IMR-90 (cell line): ENCODE measurements at regions not wholly inside any gene's neighbourhood (a gene's known extent, or its start where the extent isn't known, plus 50 kb on each side); places are given as distances from the start of the nearest gene placed in this dataset.

ENCODE experiments used
- BHLHE40 ChIP-seq: fragments of 150-350 bp; IDR thresholded peaks from 2 replicates; pipeline ENCODE4 v1.6.1; 2016; ENCODE audit warnings: mild to moderate bottlenecking, low read depth, low read length
- CEBPB ChIP-seq: IDR thresholded peaks from 2 replicates; pipeline ENCODE4 v1.6.1; 2012; ENCODE audit warnings: low read depth, low read length, improper control_type of control experiment
- CTCF ChIP-seq: conservative IDR thresholded peaks from 2 replicates; pipeline ENCODE4 v1.5.1; 2012; ENCODE audit warnings: mild to moderate bottlenecking, low read depth, low read length, improper control_type of control experiment
- FOS ChIP-seq: fragments of 150-350 bp; IDR thresholded peaks from 2 replicates; pipeline ENCODE4 v1.6.1; 2016; ENCODE audit warnings: low read depth, low read length
- MAFK ChIP-seq: IDR thresholded peaks from 2 replicates; pipeline ENCODE4 v1.6.1; 2012; ENCODE audit warnings: low read depth, low read length, improper control_type of control experiment
- MAZ ChIP-seq: IDR thresholded peaks from 2 replicates; pipeline ENCODE4 v1.6.1; 2012; ENCODE audit warnings: low read depth, mild to moderate bottlenecking, low read length, improper control_type of control experiment, moderate library complexity, borderline replicate concordance
- MXI1 ChIP-seq: IDR thresholded peaks from 2 replicates; pipeline ENCODE4 v1.6.1; 2012; ENCODE audit warnings: low read depth, mild to moderate bottlenecking, low read length, moderate library complexity, borderline replicate concordance
- NFE2L2 ChIP-seq: fragments of 150-350 bp; IDR thresholded peaks from 2 replicates; pipeline ENCODE4 v1.6.1; 2016; ENCODE audit warnings: low read depth, mild to moderate bottlenecking, low read length
- POLR2A ChIP-seq: IDR thresholded peaks from 2 replicates; pipeline ENCODE4 v1.6.1; 2012; ENCODE audit warnings: mild to moderate bottlenecking, low read depth, low read length
- RAD21 ChIP-seq: IDR thresholded peaks from 2 replicates; pipeline ENCODE4 v1.6.1; 2012; ENCODE audit warnings: low read length, improper control_type of control experiment
- SMC3 ChIP-seq: fragments of 150-350 bp; IDR thresholded peaks from 2 replicates; pipeline ENCODE4 v1.6.1; 2016; ENCODE audit warnings: low read depth, mild to moderate bottlenecking, antibody characterized with exemption, low read length, moderate library complexity

- no peak for TF ChIP-seq CEBPB
- no peak for TF ChIP-seq FOS
- TF ChIP-seq MAZ: no peak
- no peak for TF ChIP-seq CTCF
- TF ChIP-seq POLR2A: no peak
- no peak for TF ChIP-seq MAFK
- TF ChIP-seq RAD21: no peak
- TF ChIP-seq MXI1: no peak
- no peak for TF ChIP-seq BHLHE40
- no peak for TF ChIP-seq SMC3
- TF ChIP-seq NFE2L2: no peak
Measured at GRCh38 chr2:57217013-57217412, 829.6 kb upstream of the VRK2 start.
